ENCODE measurements at regions not wholly inside any gene's neighbourhood (a gene's known extent, or its start where the extent isn't known, plus 50 kb on each side); places are given as distances from the start of the nearest gene placed in this dataset.

- H3K9me3 ChIP-seq (ENCODE audit: control insufficient read depth, low read length), result no peaks in the 10 kb centered on the region
- Mint-ChIP-seq H3K27me3 (ENCODE audit: insufficient read depth) (peaks cover 11% of the 10 kb centered on the region), H3K27ac (no peak overlapping the region), H3K36me3 (ENCODE audit: low read depth) (no peaks in the 10 kb centered on the region), H3K4me1 (peaks cover 5% of the 10 kb centered on the region), H3K4me3 (no peak overlapping the region), H3K9me3 (peaks cover 10% of the 10 kb centered on the region)
- whole genome bisulfite sequencing, 2 experiments (ENCODE audit: insufficient coverage in 1 of 2, insufficient read length in 1 of 2), result no CpG with 5 or more reads among the region's 1 CpG
- H3K27me3 ChIP-seq (ENCODE audit: control insufficient read depth, insufficient read depth, low read length, poor library complexity, severe bottlenecking), result no peaks in the 10 kb centered on the region
- H3K4me3 ChIP-seq (ENCODE audit: low read length), result no peak overlapping the region
- H3K27ac ChIP-seq (ENCODE audit: low read depth, low read length), result no peak overlapping the region
- H3K4me1 ChIP-seq (ENCODE audit: control insufficient read depth, insufficient read depth, low read length), result peaks cover 6% of the 10 kb centered on the region
- TF ChIP-seq, protein P1, sequence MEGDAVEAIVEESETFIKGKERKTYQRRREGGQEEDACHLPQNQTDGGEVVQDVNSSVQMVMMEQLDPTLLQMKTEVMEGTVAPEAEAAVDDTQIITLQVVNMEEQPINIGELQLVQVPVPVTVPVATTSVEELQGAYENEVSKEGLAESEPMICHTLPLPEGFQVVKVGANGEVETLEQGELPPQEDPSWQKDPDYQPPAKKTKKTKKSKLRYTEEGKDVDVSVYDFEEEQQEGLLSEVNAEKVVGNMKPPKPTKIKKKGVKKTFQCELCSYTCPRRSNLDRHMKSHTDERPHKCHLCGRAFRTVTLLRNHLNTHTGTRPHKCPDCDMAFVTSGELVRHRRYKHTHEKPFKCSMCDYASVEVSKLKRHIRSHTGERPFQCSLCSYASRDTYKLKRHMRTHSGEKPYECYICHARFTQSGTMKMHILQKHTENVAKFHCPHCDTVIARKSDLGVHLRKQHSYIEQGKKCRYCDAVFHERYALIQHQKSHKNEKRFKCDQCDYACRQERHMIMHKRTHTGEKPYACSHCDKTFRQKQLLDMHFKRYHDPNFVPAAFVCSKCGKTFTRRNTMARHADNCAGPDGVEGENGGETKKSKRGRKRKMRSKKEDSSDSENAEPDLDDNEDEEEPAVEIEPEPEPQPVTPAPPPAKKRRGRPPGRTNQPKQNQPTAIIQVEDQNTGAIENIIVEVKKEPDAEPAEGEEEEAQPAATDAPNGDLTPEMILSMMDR (conservative IDR thresholded peaks at IDR 0.05), result no peak
- H3K9ac ChIP-seq (ENCODE audit: extremely low read depth, low read length, poor library complexity, severe bottlenecking), result no peak overlapping the region
- no peak for DNase-seq
- H3K36me3 ChIP-seq (ENCODE audit: control insufficient read depth, insufficient read depth, low read length), result no peaks in the 10 kb centered on the region
Observed at GRCh38 chr5:174246743-174247142, 201.2 kb downstream of the NSG2 start.

DNA sequence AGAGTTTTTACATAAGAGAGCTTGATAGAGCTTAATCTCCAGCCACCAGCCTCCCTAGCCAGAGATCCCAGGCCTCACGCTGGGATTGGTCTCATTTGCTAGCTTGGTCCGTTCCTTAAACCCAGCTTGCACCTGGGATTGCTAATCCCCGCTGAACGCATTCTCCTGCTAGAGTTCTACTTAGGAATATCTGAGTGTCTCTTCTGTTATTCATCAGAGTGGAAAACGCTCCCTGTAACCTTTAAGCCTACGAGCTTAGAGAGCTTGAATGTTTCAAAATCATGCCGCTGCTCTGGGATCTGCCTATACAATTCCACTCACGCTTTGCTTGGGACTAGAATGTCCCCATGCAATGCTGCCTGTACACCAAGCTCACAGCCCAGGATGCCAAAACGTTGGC is 201.8 kb downstream of the NSG2 start:
- Histone ChIP-seq H3K9me3 (ENCODE audit: control insufficient read depth, low read length) (no peaks in the 10 kb centered on the region), H3K4me1 (ENCODE audit: control insufficient read depth, insufficient read depth, low read length) (peaks cover 6% of the 10 kb centered on the region), H3K9ac (ENCODE audit: extremely low read depth, low read length, poor library complexity, severe bottlenecking) (no peak overlapping the region), H3K27me3 (ENCODE audit: control insufficient read depth, insufficient read depth, low read length, poor library complexity, severe bottlenecking) (no peaks in the 10 kb centered on the region), H3K4me3 (ENCODE audit: low read length) (no peak overlapping the region), H3K36me3 (ENCODE audit: control insufficient read depth, insufficient read depth, low read length) (no peaks in the 10 kb centered on the region), H3K27ac (ENCODE audit: low read depth, low read length) (no peak overlapping the region)
- Mint-ChIP-seq H3K4me1 (peaks cover 5% of the 10 kb centered on the region), H3K27ac (no peak overlapping the region), H3K9me3 (peaks cover 10% of the 10 kb centered on the region), H3K36me3 (ENCODE audit: low read depth) (no peaks in the 10 kb centered on the region), H3K4me3 (no peak overlapping the region), H3K27me3 (ENCODE audit: insufficient read depth) (peaks cover 11% of the 10 kb centered on the region)
- 83 to 88% methylated on average over 9 of the region's 9 CpGs for WGBS, 2 experiments (ENCODE audit: insufficient coverage in 1 of 2, insufficient read length in 1 of 2)
- DNase-seq, result no peak
- TF ChIP-seq, protein P1 (conservative IDR thresholded peaks at IDR 0.05), result no peak

- Mint-ChIP-seq H3K4me1 (peaks cover 5% of the 10 kb centered on the region), H3K9me3 (no peaks in the 10 kb centered on the region), H3K36me3 (ENCODE audit: low read depth) (no peaks in the 10 kb centered on the region), H3K4me3 (no peak overlapping the region), H3K27me3 (ENCODE audit: insufficient read depth) (no peaks in the 10 kb centered on the region), H3K27ac (no peak overlapping the region)
- H3K36me3 ChIP-seq (ENCODE audit: control insufficient read depth, insufficient read depth, low read length), result no peaks in the 10 kb centered on the region
- no peaks in the 10 kb centered on the region for H3K27me3 ChIP-seq (ENCODE audit: control insufficient read depth, insufficient read depth, low read length, poor library complexity, severe bottlenecking)
- TF ChIP-seq, protein P1 (conservative IDR thresholded peaks at IDR 0.05), result no peak
- WGBS, 2 experiments (ENCODE audit: insufficient coverage in 1 of 2, insufficient read length in 1 of 2), result 80 to 91% methylated on average over 4 to 5 of the region's 5 CpGs
- H3K4me3 ChIP-seq (ENCODE audit: low read length), result no peak overlapping the region
- H3K9ac ChIP-seq (ENCODE audit: extremely low read depth, low read length, poor library complexity, severe bottlenecking), result no peak overlapping the region
- no peak overlapping the region for H3K27ac ChIP-seq (ENCODE audit: low read depth, low read length)
- no peak for DNase-seq
- H3K4me1 ChIP-seq (ENCODE audit: control insufficient read depth, insufficient read depth, low read length), result peaks cover 6% of the 10 kb centered on the region
- H3K9me3 ChIP-seq (ENCODE audit: control insufficient read depth, low read length), result no peaks in the 10 kb centered on the region
Observed at GRCh38 chr5:174251305-174252000, 205.9 kb downstream of the NSG2 start.

Data from endodermal cell (in vitro differentiated cells).